ENCODE measurements at regions not wholly inside any gene's neighbourhood (a gene's known extent, or its start where the extent isn't known, plus 50 kb on each side); places are given as distances from the start of the nearest gene placed in this dataset.

DNA sequence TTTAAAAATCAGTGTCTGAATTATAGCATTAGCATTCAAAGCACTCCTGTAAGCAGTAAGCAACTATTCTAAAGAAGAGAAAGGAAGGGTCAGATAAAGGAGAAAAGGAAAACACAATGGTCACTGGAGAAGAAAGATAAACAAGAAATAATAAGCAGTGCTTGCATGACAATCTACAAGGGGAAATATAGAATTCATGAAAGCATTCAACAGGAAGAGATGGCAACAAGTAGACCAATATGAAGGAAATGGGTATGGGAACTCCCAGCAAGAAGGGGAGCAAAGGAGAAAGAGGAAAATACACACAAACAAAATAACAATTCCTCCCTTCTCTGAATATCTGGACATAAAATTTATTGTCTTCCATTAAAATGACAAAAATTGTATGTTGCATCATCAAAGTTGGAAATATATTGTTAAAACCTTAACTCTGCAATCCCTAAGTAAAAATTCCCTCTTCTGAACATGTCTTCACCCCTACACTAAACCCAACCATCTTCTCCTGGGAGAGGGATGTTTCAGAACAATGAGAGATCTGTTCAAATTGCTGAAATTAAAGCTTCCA lies 206.3 kb upstream of the SAMSN1 start:
- H3K27me3 ChIP-seq = no peaks in the 10 kb centered on the region
- no peak overlapping the region for H3K4me3 ChIP-seq
- intact Hi-C loops (cut with DNase I; ENCODE audit: low total_unique reads) = no loop called here
- no peak for TF ChIP-seq POLR2AphosphoS5 (IDR thresholded peaks at IDR 0.05)
- TF ChIP-seq EP300 (IDR thresholded peaks at IDR 0.05) = no peak
- TF ChIP-seq, protein P1, sequence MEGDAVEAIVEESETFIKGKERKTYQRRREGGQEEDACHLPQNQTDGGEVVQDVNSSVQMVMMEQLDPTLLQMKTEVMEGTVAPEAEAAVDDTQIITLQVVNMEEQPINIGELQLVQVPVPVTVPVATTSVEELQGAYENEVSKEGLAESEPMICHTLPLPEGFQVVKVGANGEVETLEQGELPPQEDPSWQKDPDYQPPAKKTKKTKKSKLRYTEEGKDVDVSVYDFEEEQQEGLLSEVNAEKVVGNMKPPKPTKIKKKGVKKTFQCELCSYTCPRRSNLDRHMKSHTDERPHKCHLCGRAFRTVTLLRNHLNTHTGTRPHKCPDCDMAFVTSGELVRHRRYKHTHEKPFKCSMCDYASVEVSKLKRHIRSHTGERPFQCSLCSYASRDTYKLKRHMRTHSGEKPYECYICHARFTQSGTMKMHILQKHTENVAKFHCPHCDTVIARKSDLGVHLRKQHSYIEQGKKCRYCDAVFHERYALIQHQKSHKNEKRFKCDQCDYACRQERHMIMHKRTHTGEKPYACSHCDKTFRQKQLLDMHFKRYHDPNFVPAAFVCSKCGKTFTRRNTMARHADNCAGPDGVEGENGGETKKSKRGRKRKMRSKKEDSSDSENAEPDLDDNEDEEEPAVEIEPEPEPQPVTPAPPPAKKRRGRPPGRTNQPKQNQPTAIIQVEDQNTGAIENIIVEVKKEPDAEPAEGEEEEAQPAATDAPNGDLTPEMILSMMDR (IDR thresholded peaks at IDR 0.05) = no peak
- no peak for TF ChIP-seq POLR2A (IDR thresholded peaks at IDR 0.05)
- H3K36me3 ChIP-seq = no peaks in the 10 kb centered on the region
- no peak overlapping the region for H3K27ac ChIP-seq
- H3K4me1 ChIP-seq = no peaks in the 10 kb centered on the region
- H3K9me3 ChIP-seq = no peaks in the 10 kb centered on the region
- no peak for DNase-seq

GRCh38 chr21:14751602-14752344 lies 205.7 kb upstream of the SAMSN1 start:
- intact Hi-C loops (cut with DNase I; ENCODE audit: low total_unique reads) = no loop called here
- TF ChIP-seq, protein P1 (IDR thresholded peaks at IDR 0.05) = no peak
- no peak for TF ChIP-seq POLR2A (IDR thresholded peaks at IDR 0.05)
- no peak for TF ChIP-seq POLR2AphosphoS5 (IDR thresholded peaks at IDR 0.05)
- no peak for TF ChIP-seq EP300 (IDR thresholded peaks at IDR 0.05)
- H3K27me3 ChIP-seq = no peaks in the 10 kb centered on the region
- no peak overlapping the region for H3K4me3 ChIP-seq
- no peaks in the 10 kb centered on the region for H3K9me3 ChIP-seq
- DNase-seq = no peak
- no peaks in the 10 kb centered on the region for H3K36me3 ChIP-seq
- H3K27ac ChIP-seq = no peak overlapping the region
- no peaks in the 10 kb centered on the region for H3K4me1 ChIP-seq
- 81 to 90% (median 85%) methylated on average over 2 of the region's 2 CpGs for WGBS, 5 donors

GRCh38 chr21:14751011-14751410 lies 204.9 kb upstream of the SAMSN1 start:
- 79 to 94% (median 86%) methylated on average over 3 of the region's 3 CpGs for WGBS, 5 donors
- intact Hi-C loops (cut with DNase I; ENCODE audit: low total_unique reads) = no loop called here
- Histone ChIP-seq H3K36me3 (no peaks in the 10 kb centered on the region), H3K4me3 (no peak overlapping the region), H3K27me3 (no peaks in the 10 kb centered on the region), H3K27ac (no peak overlapping the region), H3K4me1 (no peaks in the 10 kb centered on the region), H3K9me3 (no peaks in the 10 kb centered on the region)
- no peak for DNase-seq
- TF ChIP-seq EP300 (IDR thresholded peaks at IDR 0.05) (no peak), POLR2A (IDR thresholded peaks at IDR 0.05) (no peak), POLR2AphosphoS5 (IDR thresholded peaks at IDR 0.05) (no peak)
- TF ChIP-seq, protein P1 (IDR thresholded peaks at IDR 0.05) = no peak

DNA sequence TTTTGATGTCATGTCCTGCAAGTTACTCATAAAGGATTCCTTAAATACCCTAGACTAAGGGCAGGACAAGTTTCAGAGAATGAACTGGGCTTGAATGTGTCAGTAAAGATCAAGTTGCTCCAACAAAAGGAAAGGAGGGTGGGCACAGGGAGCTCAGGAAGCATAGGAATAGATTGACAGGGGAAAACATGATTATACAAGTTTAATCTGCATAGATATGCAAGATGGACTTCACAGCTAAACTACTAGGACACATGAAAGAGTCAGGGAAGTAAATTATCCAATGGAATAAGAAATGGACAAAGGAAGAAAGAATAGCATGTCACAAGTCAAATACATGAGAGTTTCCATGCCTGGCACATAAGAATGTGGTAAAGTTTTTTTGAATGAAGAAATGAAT lies 203.9 kb upstream of the SAMSN1 start:
- Histone ChIP-seq H3K36me3 (no peaks in the 10 kb centered on the region), H3K9me3 (no peaks in the 10 kb centered on the region), H3K27ac (no peak overlapping the region), H3K4me1 (no peaks in the 10 kb centered on the region), H3K27me3 (no peaks in the 10 kb centered on the region), H3K4me3 (no peak overlapping the region)
- DNase-seq = no peak
- intact Hi-C loops (cut with DNase I; ENCODE audit: low total_unique reads) = no loop called here
- TF ChIP-seq, protein P1 (IDR thresholded peaks at IDR 0.05) = no peak
